GM12872 (cell line): ENCODE measurements at regions not wholly inside any gene's neighbourhood (a gene's known extent, or its start where the extent isn't known, plus 50 kb on each side); places are given as distances from the start of the nearest gene placed in this dataset.

Source experiments
- CTCF ChIP-seq: IDR thresholded peaks from 3 replicates; pipeline ENCODE4 v1.5.1; 2011; ENCODE audit warnings: low read depth, mild to moderate bottlenecking, low read length, moderate library complexity; ENCODE audit not compliant: insufficient read depth

- no peak for TF ChIP-seq CTCF
Measured at GRCh38 chr3:159196359-159196758, 394.5 kb downstream of the MFSD1 start.

- no peak for TF ChIP-seq CTCF
Measured at GRCh38 chr3:159200176-159200575, 398.3 kb downstream of the MFSD1 start.

- TF ChIP-seq CTCF = no peak
Measured at GRCh38 chr3:159208050-159208449, 406.2 kb downstream of the MFSD1 start.

GRCh38 chr3:159209459-159209858 is 407.6 kb downstream of the MFSD1 start:
- no peak for TF ChIP-seq CTCF

- TF ChIP-seq CTCF = no peak
Measured at GRCh38 chr3:159210336-159210735, 408.5 kb downstream of the MFSD1 start.

- TF ChIP-seq CTCF = no peak
Measured at GRCh38 chr3:159216311-159216710, 414.5 kb downstream of the MFSD1 start.

- no peak for TF ChIP-seq CTCF
Measured at GRCh38 chr3:159219231-159219630, 417.4 kb downstream of the MFSD1 start.

GRCh38 chr3:159221335-159221734 is 419.5 kb downstream of the MFSD1 start:
- no peak for TF ChIP-seq CTCF
